GM12878 (cell line): ENCODE measurements at regions not wholly inside any gene's neighbourhood (a gene's known extent, or its start where the extent isn't known, plus 50 kb on each side); places are given as distances from the start of the nearest gene placed in this dataset.

ENCODE experiments used
- EP300 ChIP-seq, 2 experiments: fragments of 150-350 bp in 1 of 2; IDR thresholded peaks; 2 replicates each; pipeline ENCODE4 v1.6.1; 2011 to 2012; ENCODE audit warnings: low read depth in 2 of 2, low read length in 2 of 2, borderline replicate concordance in 1 of 2, improper control_type of control experiment in 1 of 2, inconsistent platforms in 1 of 2; ENCODE audit not compliant: control insufficient read depth in 1 of 2
- ESRRA ChIP-seq: IDR thresholded peaks from 2 replicates; pipeline ENCODE4 v1.6.1; 2012; ENCODE audit warnings: mild to moderate bottlenecking, low read length, improper control_type of control experiment
- NBN ChIP-seq: fragments of 450-650 bp; IDR thresholded peaks from 2 replicates; pipeline ENCODE4 v1.6.1; 2016
- POLR2A ChIP-seq: IDR thresholded peaks from 2 replicates; pipeline ENCODE4 v1.6.1; 2011; ENCODE audit warnings: low read depth, mild to moderate bottlenecking, low read length
- POLR2AphosphoS5 ChIP-seq: IDR thresholded peaks from 2 replicates; pipeline ENCODE4 v1.6.1; 2011; ENCODE audit warnings: mild to moderate bottlenecking, low read length, inconsistent platforms
- RAD21 ChIP-seq: IDR thresholded peaks from 2 replicates; pipeline ENCODE4 v1.6.1; 2011; ENCODE audit warnings: mild to moderate bottlenecking, low read depth, low read length, moderate library complexity; ENCODE audit not compliant: insufficient read depth
- RAD51 ChIP-seq: fragments of 450-650 bp; IDR thresholded peaks from 2 replicates; pipeline ENCODE4 v1.6.1; 2016; ENCODE audit warnings: moderate library complexity, mild to moderate bottlenecking, inconsistent platforms
- ZBED1 ChIP-seq: IDR thresholded peaks from 2 replicates; pipeline ENCODE4 v1.6.1; 2016; ENCODE audit warnings: borderline replicate concordance
- ZNF274 ChIP-seq: IDR thresholded peaks from one replicate; pipeline ENCODE4 v1.8.0; 2011; ENCODE audit not compliant: insufficient read length, insufficient read depth
- ZSCAN29 ChIP-seq: fragments of 450-650 bp; IDR thresholded peaks from 2 replicates; pipeline ENCODE4 v1.6.1; 2017; ENCODE audit warnings: mild to moderate bottlenecking, moderate library complexity
- TF ChIP-seq, protein P1 (sequence below), 3 experiments: IDR thresholded peaks in 2 of 3; conservative IDR thresholded peaks in 1 of 3; 2 replicates each; pipeline ENCODE4 v1.5.1; 2011; ENCODE audit warnings: low read depth in 3 of 3, low read length in 3 of 3, mild to moderate bottlenecking in 3 of 3, control low read depth in 2 of 3, moderate library complexity in 2 of 3, inconsistent platforms in 1 of 3, mixed read lengths in 1 of 3; ENCODE audit not compliant: control insufficient read depth in 2 of 3, insufficient read depth in 1 of 3; ENCODE audit errors: extremely low read depth in 1 of 3

DNA sequence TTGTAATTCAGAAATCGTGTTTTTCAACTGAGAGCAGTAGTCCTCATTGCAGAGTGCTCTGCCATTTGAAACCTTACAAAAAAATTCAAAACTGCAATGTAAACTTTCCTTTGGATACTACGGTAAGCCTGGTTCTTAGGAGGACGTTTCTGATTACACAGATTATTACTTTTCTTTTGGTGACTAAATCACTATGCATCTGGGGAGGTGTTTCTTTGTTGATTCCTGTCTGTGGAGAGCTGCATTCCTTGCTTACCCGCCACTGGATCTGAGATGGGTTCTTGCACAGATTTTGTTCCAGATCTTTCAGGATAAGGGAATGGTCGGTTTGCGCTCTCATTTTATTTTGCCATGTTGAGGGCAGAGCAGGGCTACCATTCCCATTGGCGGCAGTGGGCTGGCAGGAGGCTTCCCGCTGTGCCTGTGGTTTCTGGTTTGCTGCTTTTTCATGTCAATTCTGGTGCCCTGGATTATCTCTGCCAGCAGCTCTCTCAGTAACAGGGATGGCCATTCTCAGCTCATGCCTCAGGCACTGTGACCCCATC lies 485.1 kb downstream of the GLRX3 start:
- TF ChIP-seq ESRRA (no peak), NBN (no peak), ZSCAN29 (no peak), POLR2A (no peak), POLR2AphosphoS5 (no peak), ZNF274 (no peak), RAD21 (no peak), ZBED1 (no peak), EP300 (IDR thresholded peaks at IDR 0.05; ENCODE audit: borderline replicate concordance in 1 of 2, control insufficient read depth in 1 of 2, low read depth in 2 of 2, low read length in 2 of 2) (no peak), RAD51 (no peak)
- TF ChIP-seq, protein P1, sequence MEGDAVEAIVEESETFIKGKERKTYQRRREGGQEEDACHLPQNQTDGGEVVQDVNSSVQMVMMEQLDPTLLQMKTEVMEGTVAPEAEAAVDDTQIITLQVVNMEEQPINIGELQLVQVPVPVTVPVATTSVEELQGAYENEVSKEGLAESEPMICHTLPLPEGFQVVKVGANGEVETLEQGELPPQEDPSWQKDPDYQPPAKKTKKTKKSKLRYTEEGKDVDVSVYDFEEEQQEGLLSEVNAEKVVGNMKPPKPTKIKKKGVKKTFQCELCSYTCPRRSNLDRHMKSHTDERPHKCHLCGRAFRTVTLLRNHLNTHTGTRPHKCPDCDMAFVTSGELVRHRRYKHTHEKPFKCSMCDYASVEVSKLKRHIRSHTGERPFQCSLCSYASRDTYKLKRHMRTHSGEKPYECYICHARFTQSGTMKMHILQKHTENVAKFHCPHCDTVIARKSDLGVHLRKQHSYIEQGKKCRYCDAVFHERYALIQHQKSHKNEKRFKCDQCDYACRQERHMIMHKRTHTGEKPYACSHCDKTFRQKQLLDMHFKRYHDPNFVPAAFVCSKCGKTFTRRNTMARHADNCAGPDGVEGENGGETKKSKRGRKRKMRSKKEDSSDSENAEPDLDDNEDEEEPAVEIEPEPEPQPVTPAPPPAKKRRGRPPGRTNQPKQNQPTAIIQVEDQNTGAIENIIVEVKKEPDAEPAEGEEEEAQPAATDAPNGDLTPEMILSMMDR (IDR thresholded peaks at IDR 0.05 in 2 of 3, conservative IDR thresholded peaks at IDR 0.05 in 1 of 3; ENCODE audit: control insufficient read depth in 2 of 3, extremely low read depth in 1 of 3, insufficient read depth in 1 of 3, low read depth in 3 of 3, low read length in 3 of 3) = no peak
